GM21576 (cell line): ENCODE measurements at regions not wholly inside any gene's neighbourhood (a gene's known extent, or its start where the extent isn't known, plus 50 kb on each side); places are given as distances from the start of the nearest gene placed in this dataset.
"Not testable (repeated sequence)": the region's sequence is repeated elsewhere in the genome, so short reads cannot be mapped to it uniquely, and the experiment has no call there.

ENCODE experiments used
- ATAC-seq: cut with Tn5 transposase; IDR thresholded peaks from one replicate; pipeline ENCODE4 v1.9.1; 2021; ENCODE audit warnings: mild to moderate bottlenecking, moderate library complexity; ENCODE audit not compliant: unreplicated experiment

GRCh38 chr10:9299966-9300365 lies 1245.5 kb downstream of the GATA3 start:
- ATAC-seq = no peak

- ATAC-seq = no peak
These were observed 1246.7 kb downstream of the GATA3 start for GRCh38 chr10:9301148-9301547.

- ATAC-seq = no peak
These were observed 1247.1 kb downstream of the GATA3 start for GRCh38 chr10:9301554-9301953.

- peak; percentile 52 for ATAC-seq
These were observed 1247.8 kb downstream of the GATA3 start for GRCh38 chr10:9302140-9302746.

DNA sequence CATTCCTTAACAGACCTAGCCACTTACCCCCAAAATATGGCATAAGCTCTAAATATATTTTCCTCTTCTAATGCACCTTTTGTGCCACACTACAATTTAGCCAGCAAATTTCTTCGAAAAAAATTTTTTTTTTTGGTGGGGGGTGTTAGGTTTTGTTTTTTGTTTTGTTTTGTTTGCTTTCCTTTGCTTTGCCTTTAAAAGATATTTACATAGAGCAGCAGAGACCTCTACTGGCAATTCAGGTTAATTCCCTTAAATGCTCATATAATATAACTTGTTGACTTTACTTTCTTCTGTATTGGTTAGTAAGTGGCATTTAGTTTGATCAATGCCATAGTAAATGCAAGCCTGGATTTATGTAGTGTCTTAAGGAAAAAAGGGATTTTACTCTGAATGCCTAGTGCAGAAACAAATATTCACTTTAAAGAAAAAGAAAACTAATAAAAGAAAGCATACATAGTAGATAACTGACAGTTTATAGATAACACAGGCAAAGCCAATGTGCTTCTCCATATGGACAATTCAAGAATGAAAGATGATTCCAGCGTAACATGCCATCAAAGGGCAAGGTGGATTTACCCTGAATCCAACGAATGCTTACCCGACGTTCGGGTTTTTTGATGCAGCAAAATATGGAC lies 1250.6 kb downstream of the GATA3 start:
- ATAC-seq = no peak

DNA sequence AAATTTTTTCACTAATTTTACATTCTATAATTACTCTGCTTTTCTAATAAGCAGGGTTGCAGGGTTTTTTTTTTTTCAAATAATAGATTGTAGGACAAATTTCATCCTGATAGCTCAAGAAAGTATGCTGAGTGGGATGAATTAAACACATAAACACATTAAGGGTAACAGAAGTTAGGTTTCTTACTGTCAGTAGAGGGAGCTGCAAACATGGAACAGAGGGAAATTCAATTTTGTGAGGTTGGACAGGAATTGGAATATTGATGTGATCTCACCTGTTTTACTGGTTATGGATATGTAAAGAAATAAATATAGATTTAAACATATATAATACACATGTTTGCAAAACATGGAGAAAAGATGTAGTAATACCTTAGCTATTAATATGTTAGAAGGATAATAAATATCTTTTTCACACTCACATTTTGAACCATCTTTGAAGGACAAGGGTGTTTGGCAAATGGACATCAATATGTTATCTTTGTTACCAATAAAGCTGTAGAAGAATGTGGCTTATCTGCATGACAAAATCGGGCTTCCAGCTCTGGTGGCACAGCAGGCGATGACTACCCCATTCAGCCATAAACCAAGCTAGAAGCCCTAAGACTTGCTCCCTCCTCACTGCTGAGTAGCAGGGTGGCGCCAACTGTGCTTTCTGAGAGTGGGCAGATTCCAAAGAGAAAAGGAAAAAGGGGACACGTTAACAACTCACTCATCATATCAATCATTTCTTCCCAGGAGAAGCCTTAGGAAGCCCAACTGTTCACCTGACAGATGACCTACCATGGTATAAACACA lies 1257.4 kb downstream of the GATA3 start:
- no peak for ATAC-seq

DNA sequence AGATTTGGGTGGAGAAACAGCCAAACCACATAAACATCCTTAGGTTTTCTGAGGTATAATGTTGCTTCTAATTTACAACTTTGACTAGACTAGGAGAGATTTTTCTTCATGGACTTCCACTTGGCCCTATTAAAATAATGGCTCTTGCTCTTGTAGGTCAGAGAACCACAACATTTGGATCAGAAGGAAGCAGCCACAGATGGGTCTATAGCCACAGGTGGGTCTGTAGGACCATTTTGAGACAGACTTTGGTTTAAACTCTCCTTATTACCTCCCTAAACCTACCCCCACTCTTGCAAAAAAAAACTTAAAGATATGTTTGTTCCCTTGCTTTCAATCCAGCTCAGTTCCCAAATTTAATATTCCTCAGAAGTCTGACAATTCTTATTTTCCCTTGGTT lies 1260.8 kb downstream of the GATA3 start:
- ATAC-seq = no peak

- ATAC-seq = peak; percentile 62
These were observed 1277.1 kb downstream of the GATA3 start for GRCh38 chr10:9331583-9332008.

GRCh38 chr10:9334270-9334669 lies 1279.8 kb downstream of the GATA3 start:
- ATAC-seq = no peak

- ATAC-seq = no peak
These were observed 1285.2 kb downstream of the GATA3 start for GRCh38 chr10:9339716-9340115.

- no peak for ATAC-seq
These were observed 1288.5 kb downstream of the GATA3 start for GRCh38 chr10:9342885-9343570.

DNA sequence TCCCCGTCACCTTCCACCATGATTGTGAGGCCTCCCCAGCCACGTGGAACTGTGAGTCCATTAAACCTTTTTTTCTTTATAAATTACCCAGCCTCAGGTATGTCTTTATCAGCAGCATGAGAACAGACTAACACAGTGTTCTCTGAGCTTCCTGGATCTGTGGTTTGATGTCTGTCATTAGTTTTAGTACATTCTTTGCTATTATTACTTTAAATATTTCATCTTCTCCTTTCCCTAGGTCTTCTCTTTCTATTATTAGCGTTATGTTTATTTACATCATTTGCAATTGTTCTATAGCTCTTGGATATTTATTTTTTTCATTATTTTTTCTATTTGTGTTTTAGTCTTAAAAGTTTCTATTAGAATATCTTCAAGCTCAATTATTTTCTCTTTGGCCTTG lies 1293.4 kb downstream of the GATA3 start:
- not testable (repeated sequence) for ATAC-seq

- no peak for ATAC-seq
These were observed 1303.0 kb downstream of the GATA3 start for GRCh38 chr10:9357471-9357870.

DNA sequence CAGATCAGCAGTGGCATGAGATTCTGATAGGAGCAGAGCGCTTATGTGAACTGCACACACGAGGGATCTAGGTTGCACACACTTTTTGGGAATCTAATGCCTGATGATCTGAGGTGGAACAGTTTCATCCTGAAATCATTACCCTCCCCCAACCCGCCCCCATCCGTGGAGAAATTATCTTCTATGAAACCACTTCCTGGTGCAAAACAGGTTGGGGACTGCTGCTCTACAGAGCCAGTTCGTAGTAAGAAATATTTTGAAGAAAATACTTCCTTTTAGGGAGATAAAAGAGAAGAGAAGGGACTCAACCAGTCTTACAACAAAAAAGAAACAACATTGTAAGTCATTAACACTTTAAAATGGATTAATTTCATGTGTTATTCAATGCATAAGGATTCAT lies 1308.2 kb downstream of the GATA3 start:
- no peak for ATAC-seq

GRCh38 chr10:9379183-9379582 lies 1324.7 kb downstream of the GATA3 start:
- no peak for ATAC-seq

GRCh38 chr10:9381733-9382532 lies 1327.4 kb downstream of the GATA3 start:
- no peak for ATAC-seq

DNA sequence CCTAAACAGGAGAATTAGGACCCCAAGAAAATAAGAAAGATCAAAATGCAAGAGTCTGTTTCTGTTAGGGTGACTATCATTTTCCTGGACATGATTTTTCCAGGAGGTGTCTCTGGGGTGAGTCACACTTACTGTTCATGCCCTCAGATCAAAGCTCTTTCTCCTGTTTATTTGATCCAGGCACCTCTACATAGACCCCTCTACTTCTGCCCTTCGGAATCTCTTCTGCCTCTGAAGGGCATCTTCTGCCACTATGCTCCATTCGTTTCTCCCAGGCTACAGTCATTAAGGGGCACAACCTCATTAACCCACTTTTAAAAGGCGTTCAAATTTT lies 1328.0 kb downstream of the GATA3 start:
- ATAC-seq = no peak

GRCh38 chr10:9390516-9390915 lies 1336.0 kb downstream of the GATA3 start:
- no peak for ATAC-seq

GRCh38 chr10:9399275-9399983 lies 1344.9 kb downstream of the GATA3 start:
- ATAC-seq = no peak

- ATAC-seq = not testable (repeated sequence)
These were observed 1347.6 kb downstream of the GATA3 start for GRCh38 chr10:9402067-9402466.
